OCI-LY7 (cell line): ENCODE measurements at regions not wholly inside any gene's neighbourhood (a gene's known extent, or its start where the extent isn't known, plus 50 kb on each side); places are given as distances from the start of the nearest gene placed in this dataset.

Experiments
- EZH2phosphoT487 ChIP-seq: fragments of 200-600 bp; sonication (generic); IDR thresholded peaks from 2 replicates; pipeline ENCODE4 v1.6.1; 2018; ENCODE audit warnings: low read depth, borderline replicate concordance, mild to moderate bottlenecking, mixed run types, antibody characterized with exemption, low read length, moderate library complexity, mixed read lengths
- TF ChIP-seq, protein P1 (sequence below): fragments of 200-600 bp; sonication (generic); conservative IDR thresholded peaks from 2 replicates; pipeline ENCODE4 v1.5.1; 2014; ENCODE audit warnings: mild to moderate bottlenecking, antibody characterized with exemption, low read length, moderate library complexity, mixed read lengths

DNA sequence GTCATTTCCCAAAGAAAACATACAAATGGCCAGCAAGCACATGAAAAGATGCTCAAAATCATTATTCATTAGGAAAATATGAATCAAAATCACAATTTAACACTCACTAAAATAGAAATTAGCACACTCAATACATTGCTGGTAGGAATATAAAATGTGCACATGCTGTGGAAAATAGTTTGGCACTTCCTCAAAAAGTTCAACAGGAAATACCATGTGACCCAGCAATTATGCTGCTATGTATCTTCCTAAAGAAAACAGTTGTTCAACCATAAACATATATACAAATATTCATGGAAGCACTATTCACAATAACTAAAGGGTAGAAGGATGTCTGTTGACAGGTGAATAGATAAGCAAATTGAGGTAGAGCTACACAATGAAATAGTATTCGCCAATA is 187.3 kb upstream of the SOX6 start:
- TF ChIP-seq, protein P1, sequence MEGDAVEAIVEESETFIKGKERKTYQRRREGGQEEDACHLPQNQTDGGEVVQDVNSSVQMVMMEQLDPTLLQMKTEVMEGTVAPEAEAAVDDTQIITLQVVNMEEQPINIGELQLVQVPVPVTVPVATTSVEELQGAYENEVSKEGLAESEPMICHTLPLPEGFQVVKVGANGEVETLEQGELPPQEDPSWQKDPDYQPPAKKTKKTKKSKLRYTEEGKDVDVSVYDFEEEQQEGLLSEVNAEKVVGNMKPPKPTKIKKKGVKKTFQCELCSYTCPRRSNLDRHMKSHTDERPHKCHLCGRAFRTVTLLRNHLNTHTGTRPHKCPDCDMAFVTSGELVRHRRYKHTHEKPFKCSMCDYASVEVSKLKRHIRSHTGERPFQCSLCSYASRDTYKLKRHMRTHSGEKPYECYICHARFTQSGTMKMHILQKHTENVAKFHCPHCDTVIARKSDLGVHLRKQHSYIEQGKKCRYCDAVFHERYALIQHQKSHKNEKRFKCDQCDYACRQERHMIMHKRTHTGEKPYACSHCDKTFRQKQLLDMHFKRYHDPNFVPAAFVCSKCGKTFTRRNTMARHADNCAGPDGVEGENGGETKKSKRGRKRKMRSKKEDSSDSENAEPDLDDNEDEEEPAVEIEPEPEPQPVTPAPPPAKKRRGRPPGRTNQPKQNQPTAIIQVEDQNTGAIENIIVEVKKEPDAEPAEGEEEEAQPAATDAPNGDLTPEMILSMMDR: no peak
- no peak for TF ChIP-seq EZH2phosphoT487
